ENCODE measurements at regions not wholly inside any gene's neighbourhood (a gene's known extent, or its start where the extent isn't known, plus 50 kb on each side); places are given as distances from the start of the nearest gene placed in this dataset.

GRCh38 chr2:79368116-79368630 is 144.7 kb upstream of the CTNNA2 start:
- H3K9me3 Mint-ChIP-seq (ENCODE audit: unreplicated experiment): peaks cover 4% of the 10 kb centered on the region
- no peak overlapping the region for H3K4me3 Mint-ChIP-seq (ENCODE audit: unreplicated experiment)
- no peak for DNase-seq
- H3K4me1 Mint-ChIP-seq (ENCODE audit: low read depth, unreplicated experiment): peaks cover 14% of the 10 kb centered on the region
- peaks cover 4% of the 10 kb centered on the region for H3K36me3 Mint-ChIP-seq (ENCODE audit: unreplicated experiment)
- peaks cover 8% of the 10 kb centered on the region for H3K27me3 Mint-ChIP-seq (ENCODE audit: unreplicated experiment)
- no peak for TF ChIP-seq CTCF (IDR thresholded peaks at IDR 0.05; ENCODE audit: partially characterized antibody, unreplicated experiment)
- no peak overlapping the region for H3K27ac Mint-ChIP-seq (ENCODE audit: unreplicated experiment)

GRCh38 chr2:79359419-79359818 is 153.4 kb upstream of the CTNNA2 start:
- no peaks in the 10 kb centered on the region for H3K27me3 Mint-ChIP-seq (ENCODE audit: unreplicated experiment)
- no peak for DNase-seq
- H3K4me3 Mint-ChIP-seq (ENCODE audit: unreplicated experiment): no peak overlapping the region
- H3K9me3 Mint-ChIP-seq (ENCODE audit: unreplicated experiment): no peaks in the 10 kb centered on the region
- no peak for TF ChIP-seq CTCF (IDR thresholded peaks at IDR 0.05; ENCODE audit: partially characterized antibody, unreplicated experiment)
- H3K36me3 Mint-ChIP-seq (ENCODE audit: unreplicated experiment): peaks cover 6% of the 10 kb centered on the region
- no peaks in the 10 kb centered on the region for H3K4me1 Mint-ChIP-seq (ENCODE audit: low read depth, unreplicated experiment)
- H3K27ac Mint-ChIP-seq (ENCODE audit: unreplicated experiment): no peak overlapping the region

- peaks cover 5% of the 10 kb centered on the region for H3K27me3 Mint-ChIP-seq (ENCODE audit: unreplicated experiment)
- H3K27ac Mint-ChIP-seq (ENCODE audit: unreplicated experiment): no peak overlapping the region
- DNase-seq: no peak
- H3K4me1 Mint-ChIP-seq (ENCODE audit: low read depth, unreplicated experiment): no peaks in the 10 kb centered on the region
- TF ChIP-seq CTCF (IDR thresholded peaks at IDR 0.05; ENCODE audit: partially characterized antibody, unreplicated experiment): no peak
- no peaks in the 10 kb centered on the region for H3K9me3 Mint-ChIP-seq (ENCODE audit: unreplicated experiment)
- H3K4me3 Mint-ChIP-seq (ENCODE audit: unreplicated experiment): no peak overlapping the region
- peaks cover 6% of the 10 kb centered on the region for H3K36me3 Mint-ChIP-seq (ENCODE audit: unreplicated experiment)
Observed at GRCh38 chr2:79355569-79355968, 157.3 kb upstream of the CTNNA2 start.

GRCh38 chr2:79327460-79327859 is 167.9 kb upstream of the REG3A start:
- Mint-ChIP-seq H3K9me3 (ENCODE audit: unreplicated experiment) (no peaks in the 10 kb centered on the region), H3K27ac (ENCODE audit: unreplicated experiment) (no peak overlapping the region), H3K4me3 (ENCODE audit: unreplicated experiment) (no peak overlapping the region), H3K27me3 (ENCODE audit: unreplicated experiment) (no peaks in the 10 kb centered on the region), H3K36me3 (ENCODE audit: unreplicated experiment) (no peaks in the 10 kb centered on the region), H3K4me1 (ENCODE audit: low read depth, unreplicated experiment) (no peaks in the 10 kb centered on the region)
- TF ChIP-seq CTCF (IDR thresholded peaks at IDR 0.05; ENCODE audit: partially characterized antibody, unreplicated experiment): no peak
- no peak for DNase-seq

DNA sequence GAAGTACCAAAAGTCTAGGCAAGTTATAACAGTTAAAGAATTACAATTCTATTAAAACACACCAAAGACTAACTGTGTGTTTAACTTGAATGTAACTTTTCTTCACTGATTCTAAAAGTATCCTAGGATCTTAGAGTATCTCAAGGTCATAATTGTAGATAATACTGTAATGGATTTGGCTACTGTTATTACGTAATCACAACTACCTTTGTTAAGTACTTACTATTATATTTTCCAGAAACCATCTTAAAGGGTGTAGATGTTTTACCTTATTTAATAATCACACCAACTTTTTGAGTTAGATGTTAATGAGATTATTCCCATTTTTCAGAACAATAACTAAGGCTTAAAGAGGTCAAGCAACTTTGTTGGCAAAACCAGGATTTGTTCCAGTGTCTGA is 161.3 kb upstream of the REG3A start:
- no peak overlapping the region for H3K27ac Mint-ChIP-seq (ENCODE audit: unreplicated experiment)
- TF ChIP-seq CTCF (IDR thresholded peaks at IDR 0.05; ENCODE audit: partially characterized antibody, unreplicated experiment): no peak
- H3K27me3 Mint-ChIP-seq (ENCODE audit: unreplicated experiment): no peaks in the 10 kb centered on the region
- H3K36me3 Mint-ChIP-seq (ENCODE audit: unreplicated experiment): no peaks in the 10 kb centered on the region
- H3K4me3 Mint-ChIP-seq (ENCODE audit: unreplicated experiment): no peak overlapping the region
- H3K4me1 Mint-ChIP-seq (ENCODE audit: low read depth, unreplicated experiment): no peaks in the 10 kb centered on the region
- DNase-seq: no peak
- no peaks in the 10 kb centered on the region for H3K9me3 Mint-ChIP-seq (ENCODE audit: unreplicated experiment)

Data from glutamatergic neuron (in vitro differentiated cells).